ENCODE measurements at regions not wholly inside any gene's neighbourhood (a gene's known extent, or its start where the extent isn't known, plus 50 kb on each side); places are given as distances from the start of the nearest gene placed in this dataset.

- Histone ChIP-seq H3K4me1 (ENCODE audit: control insufficient read depth, insufficient read depth, low read length) (no peaks in the 10 kb centered on the region), H3K4me3 (ENCODE audit: low read depth, low read length) (no peak overlapping the region), H3K36me3 (ENCODE audit: control insufficient read depth in 2 of 2, insufficient read depth in 1 of 2, low read length in 2 of 2) (no peaks in the 10 kb centered on the region), H3K9me3 (ENCODE audit: control insufficient read depth, insufficient read depth, low read depth, low read length) (no peaks in the 10 kb centered on the region), H3K27ac (ENCODE audit: extremely low read depth, low read depth, low read length) (no peak overlapping the region)
- TF ChIP-seq BCL11B (tag by site-specific recombination; IDR thresholded peaks at IDR 0.05; ENCODE audit: low read depth) (no peak), ZBTB1 (tag by site-specific recombination; IDR thresholded peaks at IDR 0.05) (no peak), ZNF140 (tag by site-specific recombination; IDR thresholded peaks at IDR 0.05) (no peak), HOXA7 (CRISPR knock-in tag; IDR thresholded peaks at IDR 0.05; ENCODE audit: borderline replicate concordance) (no peak), RBAK (tag by site-specific recombination; IDR thresholded peaks at IDR 0.05) (no peak), ZIC2 (tag by site-specific recombination; IDR thresholded peaks at IDR 0.05) (no peak), ZNF155 (tag by site-specific recombination; IDR thresholded peaks at IDR 0.05) (no peak), YY1 (tag by site-specific recombination; IDR thresholded peaks at IDR 0.05) (no peak)
- ChIA-PET CTCF (no interaction called here), POLR2A (no interaction called here)
These were observed 214.7 kb upstream of the NMUR2 start for GRCh38 chr5:152619756-152620155.

GRCh38 chr5:152622628-152623027 lies 217.5 kb upstream of the NMUR2 start:
- Histone ChIP-seq H3K9me3 (ENCODE audit: control insufficient read depth, insufficient read depth, low read depth, low read length) (no peaks in the 10 kb centered on the region), H3K4me3 (ENCODE audit: low read depth, low read length) (no peak overlapping the region), H3K4me1 (ENCODE audit: control insufficient read depth, insufficient read depth, low read length) (no peaks in the 10 kb centered on the region), H3K36me3 (ENCODE audit: control insufficient read depth in 2 of 2, insufficient read depth in 1 of 2, low read length in 2 of 2) (no peaks in the 10 kb centered on the region), H3K27ac (ENCODE audit: extremely low read depth, low read depth, low read length) (no peak overlapping the region)
- ChIA-PET POLR2A (no interaction called here), CTCF (interaction anchor here (0.5 to 0.6 kb wide), 2 partner anchors 13 to 253 kb away, joined by 3 read pairs; no protein-coding TSS in a partner anchor)
- TF ChIP-seq ZBTB26 (tag by site-specific recombination; optimal IDR thresholded peaks at IDR 0.05): no peak
- no peak for TF ChIP-seq ZNF626 (tag by site-specific recombination; IDR thresholded peaks at IDR 0.05)
- TF ChIP-seq KLF7 (tag by site-specific recombination; IDR thresholded peaks at IDR 0.05; ENCODE audit: borderline replicate concordance): no peak
- TF ChIP-seq OSR2 (tag by site-specific recombination; IDR thresholded peaks at IDR 0.05): no peak
- no peak for TF ChIP-seq SP2 (tag by site-specific recombination; IDR thresholded peaks at IDR 0.05)
- TF ChIP-seq YY1 (tag by site-specific recombination; IDR thresholded peaks at IDR 0.05): no peak
- TF ChIP-seq ZNF184 (tag by site-specific recombination; IDR thresholded peaks at IDR 0.05): no peak
- TF ChIP-seq ZBTB48 (tag by site-specific recombination; IDR thresholded peaks at IDR 0.05): no peak
- no peak for TF ChIP-seq REPIN1 (tag by site-specific recombination; IDR thresholded peaks at IDR 0.05; ENCODE audit: low read depth)
- no peak for TF ChIP-seq ZNF488 (tag by site-specific recombination; IDR thresholded peaks at IDR 0.05)
- TF ChIP-seq ZNF514 (tag by site-specific recombination; IDR thresholded peaks at IDR 0.05): no peak
- no peak for TF ChIP-seq ZSCAN18 (tag by site-specific recombination; IDR thresholded peaks at IDR 0.05)
- TF ChIP-seq GLIS1 (tag by site-specific recombination; IDR thresholded peaks at IDR 0.05): no peak
- no peak for TF ChIP-seq ZNF513 (tag by site-specific recombination; IDR thresholded peaks at IDR 0.05)
- TF ChIP-seq PRDM4 (tag by site-specific recombination; IDR thresholded peaks at IDR 0.05): no peak
- no peak for TF ChIP-seq ZNF624 (tag by site-specific recombination; IDR thresholded peaks at IDR 0.05)
- TF ChIP-seq ZNF221 (tag by site-specific recombination; IDR thresholded peaks at IDR 0.05; ENCODE audit: borderline replicate concordance): no peak
- TF ChIP-seq ZSCAN5A (tag by site-specific recombination; IDR thresholded peaks at IDR 0.05): no peak
